ENCODE measurements at regions not wholly inside any gene's neighbourhood (a gene's known extent, or its start where the extent isn't known, plus 50 kb on each side); places are given as distances from the start of the nearest gene placed in this dataset.
"Not testable (repeated sequence)": the region's sequence is repeated elsewhere in the genome, so short reads cannot be mapped to it uniquely, and the experiment has no call there.

DNA sequence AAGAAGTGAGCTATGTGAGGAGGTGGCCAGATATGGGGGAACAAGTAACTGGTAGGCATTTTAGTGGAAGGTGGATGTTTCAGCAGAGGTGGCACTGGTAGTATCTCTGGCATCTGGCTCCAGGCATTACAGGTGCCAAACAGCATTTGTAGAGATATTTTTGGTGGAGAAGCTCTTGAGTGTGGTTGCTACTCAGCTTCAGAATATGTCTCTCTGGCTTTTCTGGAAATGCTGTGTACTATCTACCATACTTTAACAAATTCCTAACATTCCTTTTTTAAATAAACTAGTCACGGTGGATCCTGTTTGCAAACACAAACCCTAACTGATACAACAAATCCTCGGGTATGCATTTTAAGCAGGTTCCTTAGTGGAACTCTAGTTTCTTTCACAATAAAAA, 128.0 kb downstream of the BARX2 start:
- no peak overlapping the region for H3K4me3 Mint-ChIP-seq
- DNase-seq, result no peak
- H3K9me3 Mint-ChIP-seq, result no peaks in the 10 kb centered on the region
- ChIA-PET CTCF (no interaction called here), POLR2A (no interaction called here)
- no peaks in the 10 kb centered on the region for H3K4me1 Mint-ChIP-seq
- no peaks in the 10 kb centered on the region for H3K36me3 Mint-ChIP-seq (ENCODE audit: low read depth)
- no peak overlapping the region for H3K27ac Mint-ChIP-seq
- H3K27me3 Mint-ChIP-seq, result no peaks in the 10 kb centered on the region

DNA sequence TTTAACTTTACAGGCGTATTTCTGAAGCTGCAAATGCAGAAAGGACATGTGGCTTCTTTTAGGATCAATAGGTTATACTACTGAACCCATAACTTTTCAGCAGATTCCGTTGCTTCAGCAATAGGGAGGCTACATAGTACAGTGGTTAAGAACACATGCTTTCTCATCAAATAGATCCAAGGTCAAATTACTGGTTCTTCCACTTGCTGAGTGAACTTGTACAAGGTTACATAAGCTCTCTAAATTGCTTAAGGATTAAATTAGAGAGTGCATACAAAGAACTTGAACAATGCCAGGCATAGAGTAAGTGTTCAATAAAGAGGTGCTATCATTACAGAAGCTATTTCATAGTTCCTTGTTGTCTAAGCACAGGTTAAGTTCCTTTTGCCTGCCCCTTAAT, 129.6 kb downstream of the BARX2 start:
- no peak overlapping the region for H3K4me3 Mint-ChIP-seq
- no peaks in the 10 kb centered on the region for H3K27me3 Mint-ChIP-seq
- H3K4me1 Mint-ChIP-seq, result no peaks in the 10 kb centered on the region
- DNase-seq, result no peak
- H3K36me3 Mint-ChIP-seq (ENCODE audit: low read depth), result no peaks in the 10 kb centered on the region
- H3K9me3 Mint-ChIP-seq, result peaks cover 2% of the 10 kb centered on the region
- POLR2A ChIA-PET, result no interaction called here
- CTCF ChIA-PET, result no interaction called here
- H3K27ac Mint-ChIP-seq, result no peak overlapping the region

DNA sequence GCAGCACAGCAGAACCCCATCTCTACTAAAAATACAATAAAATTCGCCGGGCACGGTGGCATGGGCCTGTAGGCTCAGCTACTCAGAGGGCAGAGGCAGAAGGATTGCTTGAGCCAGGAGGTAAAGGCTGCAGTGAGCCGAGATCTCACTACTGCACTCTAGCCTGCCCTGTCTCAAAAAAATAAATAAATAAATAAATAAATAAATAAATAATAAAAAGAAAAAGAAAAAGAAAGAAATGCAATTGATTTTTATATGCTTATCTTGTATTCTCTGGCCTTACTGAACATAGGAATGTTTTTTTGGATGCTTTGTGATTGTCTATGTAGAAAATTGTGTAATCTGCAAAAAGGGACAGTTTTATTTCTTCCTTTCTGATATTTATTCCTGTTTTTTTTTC, 132.5 kb downstream of the BARX2 start:
- Mint-ChIP-seq H3K27ac (no peak overlapping the region), H3K36me3 (ENCODE audit: low read depth) (no peaks in the 10 kb centered on the region), H3K4me3 (no peak overlapping the region), H3K4me1 (no peaks in the 10 kb centered on the region), H3K27me3 (no peaks in the 10 kb centered on the region), H3K9me3 (peaks cover 2% of the 10 kb centered on the region)
- CTCF ChIA-PET, result no interaction called here
- POLR2A ChIA-PET, result no interaction called here
- DNase-seq, result no peak

DNA sequence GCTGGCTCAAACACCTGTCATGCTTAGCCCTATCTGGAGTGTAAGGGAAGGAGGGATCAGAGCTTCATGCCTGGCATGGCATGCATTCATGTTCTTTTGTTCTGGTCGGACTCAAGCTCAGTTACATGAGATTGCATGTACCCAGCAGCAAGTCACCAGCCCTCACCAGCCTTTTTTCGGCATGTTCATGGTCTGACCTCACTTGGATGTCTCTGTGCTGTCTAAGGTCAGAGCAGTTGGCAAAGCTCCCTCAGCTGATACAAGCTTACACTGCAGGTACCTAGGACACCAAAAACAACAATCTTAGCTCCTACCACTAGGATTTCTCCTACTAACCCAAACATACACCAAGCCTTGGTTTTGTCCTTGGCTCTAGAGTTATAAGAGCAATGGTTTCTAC, 152.6 kb downstream of the BARX2 start:
- Mint-ChIP-seq H3K27ac (no peak overlapping the region), H3K27me3 (no peaks in the 10 kb centered on the region), H3K4me3 (no peak overlapping the region), H3K36me3 (ENCODE audit: low read depth) (no peaks in the 10 kb centered on the region), H3K9me3 (peaks cover 3% of the 10 kb centered on the region), H3K4me1 (no peaks in the 10 kb centered on the region)
- ChIA-PET CTCF (no interaction called here), POLR2A (no interaction called here)
- no peak for DNase-seq

DNA sequence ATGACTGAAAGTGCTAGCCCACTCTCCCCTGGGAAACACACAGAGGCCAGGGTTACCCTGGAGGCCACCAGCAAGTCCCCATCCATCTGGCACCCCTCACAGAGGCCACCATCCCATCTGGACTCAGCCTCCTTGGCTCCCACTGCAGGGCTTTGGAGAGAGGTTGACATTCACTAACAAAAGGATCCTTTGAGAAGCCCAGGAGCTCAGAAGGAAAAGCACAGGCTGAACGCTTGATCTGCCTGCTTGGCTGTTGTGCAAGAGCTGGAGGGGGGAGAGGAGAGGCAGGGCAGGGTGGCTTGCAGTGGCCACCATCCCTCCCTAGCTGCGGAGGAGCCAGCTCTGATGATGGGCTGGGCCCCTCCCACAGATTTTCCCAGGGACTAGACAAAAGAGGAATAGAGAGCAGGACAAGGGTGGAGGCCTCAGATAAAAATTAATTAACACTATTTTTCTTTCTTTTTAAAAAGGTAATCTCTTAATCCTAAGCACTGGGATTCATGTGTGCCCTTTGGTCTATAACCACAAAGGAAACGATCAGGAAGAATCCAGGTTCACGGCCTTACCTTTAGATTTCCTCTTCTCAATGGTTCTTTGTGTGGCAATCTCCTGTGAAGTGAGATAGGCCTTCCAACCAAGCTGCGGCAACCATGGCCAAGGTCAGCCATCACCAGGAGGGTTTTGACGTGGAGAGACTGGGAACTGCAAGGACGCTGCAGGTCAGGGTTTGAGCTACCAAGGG, 154.7 kb downstream of the BARX2 start:
- Mint-ChIP-seq H3K36me3 (ENCODE audit: low read depth) (no peaks in the 10 kb centered on the region), H3K4me1 (no peaks in the 10 kb centered on the region), H3K4me3 (no peak overlapping the region), H3K9me3 (peaks cover 5% of the 10 kb centered on the region), H3K27me3 (no peaks in the 10 kb centered on the region), H3K27ac (no peak overlapping the region)
- DNase-seq, result no peak
- CTCF ChIA-PET, result no interaction called here
- POLR2A ChIA-PET, result no interaction called here

DNA sequence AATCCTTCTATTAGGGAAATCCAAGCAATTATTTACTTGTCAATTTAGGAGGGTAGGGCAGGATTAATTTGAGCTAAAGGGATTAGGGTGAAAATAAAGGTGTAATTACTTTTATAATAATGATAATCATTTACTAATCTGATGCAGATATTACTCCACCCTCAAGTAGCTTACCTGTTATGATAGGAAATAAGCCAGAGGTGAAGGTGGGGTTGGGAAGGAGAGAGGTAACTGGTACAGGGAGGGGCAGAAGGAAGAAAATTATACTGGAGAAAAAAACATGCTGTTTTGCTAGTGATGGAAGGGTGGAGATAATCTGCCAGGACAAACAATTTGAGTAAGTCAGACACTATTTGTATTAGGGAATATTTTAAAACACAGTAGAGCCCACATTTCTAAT, 157.7 kb downstream of the BARX2 start:
- no peak overlapping the region for H3K4me3 Mint-ChIP-seq
- ChIA-PET CTCF (no interaction called here), POLR2A (no interaction called here)
- no peak for DNase-seq
- no peak overlapping the region for H3K27ac Mint-ChIP-seq
- no peaks in the 10 kb centered on the region for H3K27me3 Mint-ChIP-seq
- H3K4me1 Mint-ChIP-seq, result no peaks in the 10 kb centered on the region
- H3K36me3 Mint-ChIP-seq (ENCODE audit: low read depth), result no peaks in the 10 kb centered on the region
- peaks cover 15% of the 10 kb centered on the region for H3K9me3 Mint-ChIP-seq

DNA sequence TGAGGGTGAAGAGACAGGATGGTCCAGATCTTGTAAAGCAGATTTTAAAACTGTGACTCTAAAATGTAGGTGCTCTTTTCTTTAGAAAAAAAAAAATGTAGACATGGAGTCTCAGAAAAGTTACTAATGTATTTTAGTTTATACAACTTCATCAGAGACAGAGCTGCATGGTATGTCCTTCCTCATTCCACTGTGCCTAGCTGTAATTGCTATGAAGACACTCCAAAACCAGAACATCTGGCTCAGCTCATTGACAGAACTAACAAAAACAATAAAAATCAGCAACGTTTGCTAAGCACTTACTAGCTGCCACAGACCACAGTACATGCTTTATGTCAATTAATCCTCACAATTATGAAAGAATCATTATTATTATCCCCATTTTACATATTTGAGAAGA, 160.7 kb downstream of the BARX2 start:
- no peaks in the 10 kb centered on the region for H3K36me3 Mint-ChIP-seq (ENCODE audit: low read depth)
- peaks cover 18% of the 10 kb centered on the region for H3K9me3 Mint-ChIP-seq
- no peak for DNase-seq
- ChIA-PET POLR2A (no interaction called here), CTCF (no interaction called here)
- no peaks in the 10 kb centered on the region for H3K4me1 Mint-ChIP-seq
- H3K27ac Mint-ChIP-seq, result no peak overlapping the region
- H3K27me3 Mint-ChIP-seq, result no peaks in the 10 kb centered on the region
- H3K4me3 Mint-ChIP-seq, result no peak overlapping the region

DNA sequence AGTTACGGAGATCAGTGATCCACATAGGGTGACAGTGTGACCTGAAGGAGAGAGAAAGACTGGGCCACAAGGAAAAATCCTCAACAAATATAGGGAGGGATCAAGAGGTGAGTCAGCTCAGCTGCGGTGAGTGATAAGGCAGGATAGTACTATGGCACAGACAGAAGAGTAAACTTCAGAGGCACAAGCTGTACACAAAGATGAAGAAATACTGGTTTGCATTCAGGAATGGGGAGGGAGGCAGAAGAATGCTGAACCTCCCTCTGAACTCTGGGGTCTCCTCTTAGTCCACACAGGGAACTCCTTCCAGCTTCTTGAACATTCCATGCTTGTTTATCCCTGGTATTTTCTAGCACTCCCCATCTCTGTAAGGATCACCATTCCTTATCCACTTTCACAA, 162.7 kb downstream of the BARX2 start:
- CTCF ChIA-PET, result no interaction called here
- POLR2A ChIA-PET, result no interaction called here

DNA sequence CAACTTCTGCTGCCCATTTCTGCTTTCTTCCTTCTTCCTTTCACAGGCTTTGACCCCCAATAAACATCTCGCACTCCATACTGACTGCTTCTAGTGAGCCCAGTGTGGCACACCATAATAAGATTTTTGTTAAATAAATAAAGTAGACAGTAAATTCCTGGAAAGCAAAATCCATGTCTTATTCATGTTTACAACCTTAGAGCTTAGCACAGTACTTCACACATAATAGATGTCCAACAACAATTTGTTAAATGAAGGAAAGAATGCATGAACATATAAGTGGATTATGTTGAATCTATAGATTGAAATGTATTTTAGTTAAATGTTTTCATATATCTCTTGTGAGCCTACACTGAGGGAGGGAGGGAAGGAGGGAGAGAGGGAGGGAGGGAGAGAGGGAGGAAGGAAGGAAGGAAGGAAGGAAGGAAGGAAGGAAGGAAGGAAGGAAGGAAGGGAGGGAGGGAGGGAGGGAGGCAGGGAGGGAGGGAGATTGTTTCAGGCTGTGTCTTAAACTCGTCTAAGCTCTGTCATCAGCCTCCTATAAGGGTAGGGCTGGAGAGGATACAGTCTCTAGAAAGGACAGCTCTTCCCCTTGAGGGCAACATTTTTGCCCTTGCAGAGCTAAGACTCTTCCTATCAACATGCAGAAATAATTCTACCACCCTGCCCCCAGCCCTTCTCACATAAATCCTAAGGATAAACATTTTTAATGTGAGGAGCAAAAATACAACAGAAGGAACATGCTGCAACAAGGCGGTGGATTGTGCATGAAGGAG, 168.1 kb downstream of the BARX2 start:
- no peak overlapping the region for H3K4me3 Mint-ChIP-seq
- H3K4me1 Mint-ChIP-seq, result no peaks in the 10 kb centered on the region
- no peak for DNase-seq
- POLR2A ChIA-PET, result no interaction called here
- peaks cover 9% of the 10 kb centered on the region for H3K9me3 Mint-ChIP-seq
- no peaks in the 10 kb centered on the region for H3K27me3 Mint-ChIP-seq
- H3K36me3 Mint-ChIP-seq (ENCODE audit: low read depth), result no peaks in the 10 kb centered on the region
- no peak overlapping the region for H3K27ac Mint-ChIP-seq
- CTCF ChIA-PET, result no interaction called here

More for the DNA sequence above, 162.7 kb downstream of the BARX2 start:
- no peaks in the 10 kb centered on the region for H3K27me3 Mint-ChIP-seq
- H3K9me3 Mint-ChIP-seq, result peaks cover 24% of the 10 kb centered on the region
- no peaks in the 10 kb centered on the region for H3K4me1 Mint-ChIP-seq
- no peaks in the 10 kb centered on the region for H3K36me3 Mint-ChIP-seq (ENCODE audit: low read depth)
- no peak overlapping the region for H3K4me3 Mint-ChIP-seq
- no peak overlapping the region for H3K27ac Mint-ChIP-seq
- no peak for DNase-seq

DNA sequence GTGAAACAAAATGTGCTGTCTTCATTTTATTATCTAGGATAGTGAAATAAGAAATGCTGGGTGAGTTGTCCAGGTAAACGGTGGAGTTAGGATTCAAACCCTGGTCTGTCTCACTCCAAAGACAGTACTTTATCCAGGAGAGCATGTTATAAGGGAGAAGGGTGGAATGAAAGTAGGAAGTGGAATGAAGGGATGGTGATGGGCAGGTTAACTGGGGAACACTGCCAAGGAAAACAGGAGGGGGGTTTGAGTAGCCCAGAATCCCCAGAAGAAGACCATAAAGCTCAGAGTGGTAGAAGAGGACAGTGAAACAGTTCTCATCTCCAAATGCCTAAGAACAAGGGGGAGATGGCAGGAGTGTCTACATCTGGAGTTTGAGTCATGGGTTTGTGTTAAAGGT, 169.0 kb downstream of the BARX2 start:
- ChIA-PET CTCF (no interaction called here), POLR2A (no interaction called here)
- DNase-seq, result no peak
- Mint-ChIP-seq H3K27me3 (no peaks in the 10 kb centered on the region), H3K9me3 (peaks cover 12% of the 10 kb centered on the region), H3K4me1 (no peaks in the 10 kb centered on the region), H3K27ac (no peak overlapping the region), H3K36me3 (ENCODE audit: low read depth) (no peaks in the 10 kb centered on the region), H3K4me3 (no peak overlapping the region)

DNA sequence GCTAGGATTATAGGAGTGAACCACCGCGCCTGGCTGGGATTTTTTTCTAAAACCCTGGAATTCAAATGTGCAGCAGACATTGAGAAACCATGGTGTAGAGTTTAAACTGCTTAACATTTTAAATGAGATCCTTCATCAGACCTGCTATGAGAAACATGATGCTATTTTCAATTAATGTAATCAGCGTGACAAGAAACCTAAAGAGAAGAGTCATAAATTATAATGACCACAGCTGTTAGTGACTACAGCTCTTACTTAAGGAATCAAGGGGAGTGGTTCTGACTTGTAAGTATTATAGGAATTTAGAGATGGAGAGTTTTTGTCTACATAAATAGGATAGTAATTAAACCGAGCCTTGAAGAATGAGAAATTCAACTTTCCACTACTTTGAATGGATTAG, 170.6 kb downstream of the BARX2 start:
- Mint-ChIP-seq H3K27ac (no peak overlapping the region), H3K36me3 (ENCODE audit: low read depth) (no peaks in the 10 kb centered on the region), H3K4me3 (no peak overlapping the region), H3K27me3 (no peaks in the 10 kb centered on the region), H3K4me1 (no peaks in the 10 kb centered on the region), H3K9me3 (peaks cover 17% of the 10 kb centered on the region)
- no peak for DNase-seq
- CTCF ChIA-PET, result no interaction called here
- POLR2A ChIA-PET, result no interaction called here

DNA sequence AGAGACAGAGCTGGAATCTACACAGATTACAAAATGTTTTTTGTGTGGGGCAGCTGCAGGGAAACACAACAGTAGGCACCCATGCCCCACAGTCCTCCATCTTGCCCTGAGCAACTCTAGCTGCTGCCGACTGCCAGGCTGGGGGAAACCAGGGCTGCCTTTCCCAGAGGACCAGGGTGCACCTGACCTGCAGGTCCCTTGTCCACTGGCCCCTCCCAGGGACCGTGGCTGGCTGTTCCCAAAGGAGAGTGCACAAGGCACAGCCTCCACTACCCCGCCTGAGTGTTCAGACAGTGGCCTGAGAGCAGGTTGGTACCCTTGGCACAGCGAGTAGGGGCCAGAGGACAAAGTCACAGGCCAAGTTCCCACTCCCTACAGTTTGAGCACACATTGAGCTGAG, 181.8 kb downstream of the BARX2 start:
- ChIA-PET CTCF (no interaction called here), POLR2A (no interaction called here)
- H3K27ac Mint-ChIP-seq, result no peak overlapping the region
- no peak overlapping the region for H3K4me3 Mint-ChIP-seq
- no peaks in the 10 kb centered on the region for H3K4me1 Mint-ChIP-seq
- no peaks in the 10 kb centered on the region for H3K27me3 Mint-ChIP-seq
- H3K9me3 Mint-ChIP-seq, result no peaks in the 10 kb centered on the region
- no peak for DNase-seq
- H3K36me3 Mint-ChIP-seq (ENCODE audit: low read depth), result no peaks in the 10 kb centered on the region

DNA sequence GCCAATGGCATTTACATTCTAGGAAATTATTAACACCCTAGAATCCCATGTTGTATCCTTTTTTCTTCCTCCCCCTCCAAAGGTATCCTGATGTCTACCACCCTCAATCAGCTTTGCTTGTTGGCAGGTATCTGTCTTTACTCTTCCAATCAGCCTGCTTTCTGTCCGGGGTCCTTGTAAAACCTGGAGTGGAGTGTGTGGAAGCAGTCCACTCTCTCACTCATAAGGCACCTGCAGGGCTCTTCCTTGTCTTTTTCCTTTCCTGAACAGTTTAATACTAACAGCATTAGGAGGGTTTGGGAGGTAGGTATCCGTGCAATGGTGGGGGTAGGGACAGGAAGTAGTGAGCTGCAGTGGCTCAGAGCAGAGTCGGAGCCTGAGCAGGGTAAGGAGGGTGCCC, 193.4 kb downstream of the BARX2 start:
- ChIA-PET CTCF (no interaction called here), POLR2A (no interaction called here)
- peaks cover 2% of the 10 kb centered on the region for H3K9me3 Mint-ChIP-seq
- H3K36me3 Mint-ChIP-seq (ENCODE audit: low read depth), result no peaks in the 10 kb centered on the region
- no peaks in the 10 kb centered on the region for H3K4me1 Mint-ChIP-seq
- no peak overlapping the region for H3K4me3 Mint-ChIP-seq
- H3K27ac Mint-ChIP-seq, result no peak overlapping the region
- DNase-seq, result no peak
- H3K27me3 Mint-ChIP-seq, result no peaks in the 10 kb centered on the region

DNA sequence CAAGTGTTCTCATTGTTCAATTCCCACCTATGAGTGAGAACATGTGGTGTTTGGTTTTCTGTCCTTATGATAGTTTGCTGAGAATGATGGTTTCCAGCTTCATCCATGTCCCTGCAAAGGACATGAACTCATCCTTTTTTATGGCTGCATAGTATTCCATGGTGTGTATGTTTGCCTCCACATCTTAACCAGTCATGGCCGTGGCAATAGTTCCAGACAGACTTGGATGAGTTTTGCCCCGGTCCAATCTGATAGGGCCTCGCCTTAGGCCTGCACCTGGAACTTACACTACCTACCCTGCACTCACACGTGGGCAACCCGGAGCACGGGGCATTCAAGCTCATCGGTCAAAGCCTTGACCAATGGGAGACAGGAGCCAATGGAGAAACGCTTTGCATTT, 197.0 kb downstream of the BARX2 start:
- H3K9me3 Mint-ChIP-seq; CTCF ChIA-PET; POLR2A ChIA-PET; DNase-seq; H3K27me3 Mint-ChIP-seq; H3K4me3 Mint-ChIP-seq; H3K36me3 Mint-ChIP-seq (ENCODE audit: low read depth); H3K4me1 Mint-ChIP-seq; H3K27ac Mint-ChIP-seq: not testable (repeated sequence)
